ENCODE measurements at regions not wholly inside any gene's neighbourhood (a gene's known extent, or its start where the extent isn't known, plus 50 kb on each side); places are given as distances from the start of the nearest gene placed in this dataset.

DNA sequence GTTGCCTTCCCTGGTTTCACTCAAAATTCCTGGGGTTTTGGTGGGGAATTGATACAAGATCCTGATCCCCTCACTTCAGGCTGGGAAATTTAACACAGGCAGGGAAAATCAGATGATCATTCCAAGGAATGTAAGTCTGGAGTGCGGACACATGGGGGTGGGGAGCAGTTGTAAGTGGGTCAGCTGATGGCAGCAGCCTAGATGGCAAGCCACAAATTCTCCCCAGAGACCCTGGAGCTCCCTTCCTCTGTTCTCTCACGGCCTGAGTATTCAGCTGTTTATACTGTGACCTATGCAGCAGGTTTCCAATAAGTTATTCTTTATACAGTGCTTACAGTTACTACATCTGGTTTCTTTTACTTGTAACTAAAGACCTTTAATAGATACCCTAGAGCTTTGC, 144.9 kb downstream of the SH3BGRL2 start:
- no peak for DNase-seq (ENCODE audit: low read depth, low spot score)

- no peak for DNase-seq (ENCODE audit: low read depth, low spot score)
These were observed 144.1 kb downstream of the SH3BGRL2 start for GRCh38 chr6:79775222-79775621.

DNA sequence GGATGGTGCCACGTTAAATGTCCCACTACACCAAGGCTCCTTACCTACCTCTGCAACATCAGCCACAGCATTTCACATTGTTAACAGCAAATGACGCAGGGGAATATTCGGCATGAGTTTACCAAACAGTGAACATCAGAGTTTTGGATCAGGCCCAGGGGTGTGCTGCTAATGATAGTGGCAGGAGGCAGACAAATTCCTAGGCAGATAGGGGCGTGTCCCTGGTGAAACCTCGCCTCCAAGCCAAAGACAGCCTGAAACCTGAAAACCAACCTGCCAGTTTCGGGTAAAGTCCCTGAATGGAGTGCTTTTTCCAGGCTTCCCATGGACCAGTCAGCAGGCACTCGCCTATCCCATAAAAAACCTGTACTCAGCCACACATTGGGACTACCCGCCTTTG, 133.6 kb downstream of the SH3BGRL2 start:
- DNase-seq (ENCODE audit: low read depth, low spot score), result no peak

- DNase-seq (ENCODE audit: low read depth, low spot score), result no peak
These were observed 132.2 kb downstream of the SH3BGRL2 start for GRCh38 chr6:79763301-79763700.

- no peak for DNase-seq (ENCODE audit: low read depth, low spot score)
These were observed 131.2 kb downstream of the SH3BGRL2 start for GRCh38 chr6:79762370-79762769.

GRCh38 chr6:79756496-79756895, 125.4 kb downstream of the SH3BGRL2 start:
- no peak for DNase-seq (ENCODE audit: low read depth, low spot score)

GRCh38 chr6:79755967-79756366, 124.8 kb downstream of the SH3BGRL2 start:
- DNase-seq (ENCODE audit: low read depth, low spot score), result no peak

Data from iPS DF 19.7 (cell line).